Glutamatergic neuron (in vitro differentiated cells): ENCODE measurements at regions not wholly inside any gene's neighbourhood (a gene's known extent, or its start where the extent isn't known, plus 50 kb on each side); places are given as distances from the start of the nearest gene placed in this dataset.
A peak's percentile ranks its signal among the peaks of the same experiment; 100 is the strongest.

Experiments
- DNase-seq: peaks from one replicate; pipeline ENCODE4 v3.0.0; 2022
- H3K27ac Mint-ChIP-seq: one replicate; pipeline ENCODE4 v1.8.0; 2020; ENCODE audit warnings: mild to moderate bottlenecking, mixed read lengths, inconsistent platforms; ENCODE audit not compliant: unreplicated experiment
- H3K27me3 Mint-ChIP-seq: one replicate; pipeline ENCODE4 v1.8.0; 2020; ENCODE audit warnings: mild to moderate bottlenecking, moderate library complexity, mixed read lengths, inconsistent platforms; ENCODE audit not compliant: unreplicated experiment
- H3K36me3 Mint-ChIP-seq: one replicate; pipeline ENCODE4 v1.8.0; 2020; ENCODE audit warnings: mild to moderate bottlenecking, mixed read lengths, inconsistent platforms; ENCODE audit not compliant: unreplicated experiment
- H3K4me1 Mint-ChIP-seq: one replicate; pipeline ENCODE4 v1.8.0; 2020; ENCODE audit warnings: mild to moderate bottlenecking, low read depth, mixed read lengths, inconsistent platforms; ENCODE audit not compliant: unreplicated experiment
- H3K4me3 Mint-ChIP-seq: one replicate; pipeline ENCODE4 v1.8.0; 2020; ENCODE audit warnings: mild to moderate bottlenecking, mixed read lengths, inconsistent platforms; ENCODE audit not compliant: unreplicated experiment
- H3K9me3 Mint-ChIP-seq: one replicate; pipeline ENCODE4 v1.8.0; 2020; ENCODE audit warnings: mild to moderate bottlenecking, moderate library complexity, mixed read lengths, inconsistent platforms; ENCODE audit not compliant: unreplicated experiment
- CTCF ChIP-seq: fragments of 200-600 bp; sonication (generic); IDR thresholded peaks from one replicate; pipeline ENCODE4 v1.5.0; 2021; ENCODE audit not compliant: partially characterized antibody, unreplicated experiment

- Mint-ChIP-seq H3K4me3 (no peak overlapping the region), H3K9me3 (peaks cover 7% of the 10 kb centered on the region), H3K27me3 (peaks cover 6% of the 10 kb centered on the region), H3K36me3 (peaks cover 10% of the 10 kb centered on the region), H3K4me1 (peaks cover 37% of the 10 kb centered on the region), H3K27ac (no peak overlapping the region)
- no peak for DNase-seq
- no peak for TF ChIP-seq CTCF
Observed at GRCh38 chr9:99358668-99359067, 136.6 kb downstream of the SEC61B start.

- no peak overlapping the region for H3K4me3 Mint-ChIP-seq
- peaks cover 7% of the 10 kb centered on the region for H3K9me3 Mint-ChIP-seq
- H3K27ac Mint-ChIP-seq = peak overlapping the region; percentile 6
- peaks cover 6% of the 10 kb centered on the region for H3K27me3 Mint-ChIP-seq
- TF ChIP-seq CTCF = no peak
- H3K36me3 Mint-ChIP-seq = peaks cover 10% of the 10 kb centered on the region
- DNase-seq = no peak
- H3K4me1 Mint-ChIP-seq = peaks cover 35% of the 10 kb centered on the region
Observed at GRCh38 chr9:99359336-99359735, 137.3 kb downstream of the SEC61B start.

GRCh38 chr9:99360026-99360425, 137.9 kb downstream of the SEC61B start:
- H3K27ac Mint-ChIP-seq = peak overlapping the region; percentile 59
- no peak overlapping the region for H3K4me3 Mint-ChIP-seq
- H3K27me3 Mint-ChIP-seq = peaks cover 6% of the 10 kb centered on the region
- peaks cover 35% of the 10 kb centered on the region for H3K4me1 Mint-ChIP-seq
- peaks cover 10% of the 10 kb centered on the region for H3K36me3 Mint-ChIP-seq
- peaks cover 9% of the 10 kb centered on the region for H3K9me3 Mint-ChIP-seq
- no peak for DNase-seq
- no peak for TF ChIP-seq CTCF

- Mint-ChIP-seq H3K27ac (peak overlapping the region; percentile 59), H3K4me1 (peaks cover 30% of the 10 kb centered on the region)
- peak; percentile 28 for DNase-seq
Observed at GRCh38 chr9:99361817-99362216, 139.7 kb downstream of the SEC61B start.

GRCh38 chr9:99362321-99362720, 140.2 kb downstream of the SEC61B start:
- peaks cover 4% of the 10 kb centered on the region for H3K9me3 Mint-ChIP-seq
- peaks cover 29% of the 10 kb centered on the region for H3K4me1 Mint-ChIP-seq
- H3K4me3 Mint-ChIP-seq = no peak overlapping the region
- DNase-seq = no peak
- TF ChIP-seq CTCF = no peak
- H3K27ac Mint-ChIP-seq = peak overlapping the region; percentile 59
- peaks cover 2% of the 10 kb centered on the region for H3K27me3 Mint-ChIP-seq
- H3K36me3 Mint-ChIP-seq = peaks cover 5% of the 10 kb centered on the region

More at GRCh38 chr9:99361817-99362216, 139.7 kb downstream of the SEC61B start:
- peak overlapping the region; percentile 38 for H3K4me3 Mint-ChIP-seq
- H3K9me3 Mint-ChIP-seq = peaks cover 4% of the 10 kb centered on the region
- H3K27me3 Mint-ChIP-seq = peaks cover 2% of the 10 kb centered on the region
- peaks cover 5% of the 10 kb centered on the region for H3K36me3 Mint-ChIP-seq
- TF ChIP-seq CTCF = no peak
